GM18907 (cell line): ENCODE measurements at regions not wholly inside any gene's neighbourhood (a gene's known extent, or its start where the extent isn't known, plus 50 kb on each side); places are given as distances from the start of the nearest gene placed in this dataset.

Experiments used
- ATAC-seq: cut with Tn5 transposase; IDR thresholded peaks from one replicate; pipeline ENCODE4 v1.9.1; 2021; ENCODE audit warnings: mild to moderate bottlenecking, moderate library complexity; ENCODE audit not compliant: unreplicated experiment

DNA sequence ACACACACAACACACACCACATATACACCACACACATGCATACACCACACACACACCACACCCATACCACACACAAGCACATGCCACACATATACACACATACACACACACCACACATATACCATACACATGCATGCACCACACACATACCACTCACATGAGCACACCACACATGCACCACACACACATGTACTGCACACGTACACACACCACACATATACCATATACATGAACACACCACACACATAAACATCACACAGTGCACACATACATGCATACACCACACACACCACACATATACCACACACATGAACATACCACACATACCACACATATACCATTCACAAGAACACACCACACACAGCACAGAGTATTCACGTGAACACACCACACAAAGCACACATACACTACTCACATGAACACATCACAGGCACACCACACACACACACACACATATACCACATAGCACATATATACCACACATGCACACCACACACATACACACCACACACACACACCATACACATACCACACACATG lies 219.9 kb upstream of the RAB6C start:
- ATAC-seq, result no peak

DNA sequence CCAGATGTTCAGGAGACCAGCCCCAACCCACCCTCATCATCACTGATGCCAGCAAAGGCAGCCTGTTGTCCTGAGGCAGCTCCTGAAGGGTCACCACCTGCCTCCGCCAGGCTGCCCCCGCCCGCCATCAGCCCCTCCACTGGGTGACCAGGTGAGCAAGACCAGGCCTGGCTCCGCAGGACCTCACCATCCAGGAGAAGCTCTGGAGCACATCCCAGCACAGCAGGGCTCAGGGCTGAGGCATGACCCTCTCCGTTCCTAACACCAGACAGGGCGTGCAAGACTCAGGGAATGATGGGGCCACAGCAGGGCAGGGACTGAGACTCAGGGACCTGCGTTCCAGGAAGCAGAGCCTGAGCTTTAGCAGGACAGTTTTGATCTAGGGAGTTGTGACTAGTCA lies 218.8 kb upstream of the RAB6C start:
- ATAC-seq, result no peak

DNA sequence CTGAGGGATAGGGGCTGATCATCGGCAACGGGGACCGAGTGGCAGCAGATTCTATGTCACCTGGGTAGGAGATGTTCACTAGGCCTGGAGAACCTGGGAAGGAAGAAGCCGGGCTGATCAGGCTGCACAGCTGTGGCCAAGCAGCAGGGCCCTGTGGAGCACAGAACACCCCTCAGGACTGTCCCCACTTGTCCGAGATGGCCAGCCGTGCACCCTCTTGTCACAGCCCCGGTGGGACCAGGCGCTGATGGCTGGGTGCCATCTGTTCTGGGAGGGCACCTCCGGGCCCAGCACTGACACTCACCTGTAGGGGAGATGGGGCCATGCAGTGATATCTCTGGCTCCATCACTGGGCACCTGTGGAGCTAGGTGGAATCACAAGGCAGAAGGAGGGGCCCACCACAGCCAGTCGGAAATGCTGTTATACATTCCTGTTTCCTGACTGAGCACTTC lies 217.9 kb upstream of the RAB6C start:
- ATAC-seq, result no peak

DNA sequence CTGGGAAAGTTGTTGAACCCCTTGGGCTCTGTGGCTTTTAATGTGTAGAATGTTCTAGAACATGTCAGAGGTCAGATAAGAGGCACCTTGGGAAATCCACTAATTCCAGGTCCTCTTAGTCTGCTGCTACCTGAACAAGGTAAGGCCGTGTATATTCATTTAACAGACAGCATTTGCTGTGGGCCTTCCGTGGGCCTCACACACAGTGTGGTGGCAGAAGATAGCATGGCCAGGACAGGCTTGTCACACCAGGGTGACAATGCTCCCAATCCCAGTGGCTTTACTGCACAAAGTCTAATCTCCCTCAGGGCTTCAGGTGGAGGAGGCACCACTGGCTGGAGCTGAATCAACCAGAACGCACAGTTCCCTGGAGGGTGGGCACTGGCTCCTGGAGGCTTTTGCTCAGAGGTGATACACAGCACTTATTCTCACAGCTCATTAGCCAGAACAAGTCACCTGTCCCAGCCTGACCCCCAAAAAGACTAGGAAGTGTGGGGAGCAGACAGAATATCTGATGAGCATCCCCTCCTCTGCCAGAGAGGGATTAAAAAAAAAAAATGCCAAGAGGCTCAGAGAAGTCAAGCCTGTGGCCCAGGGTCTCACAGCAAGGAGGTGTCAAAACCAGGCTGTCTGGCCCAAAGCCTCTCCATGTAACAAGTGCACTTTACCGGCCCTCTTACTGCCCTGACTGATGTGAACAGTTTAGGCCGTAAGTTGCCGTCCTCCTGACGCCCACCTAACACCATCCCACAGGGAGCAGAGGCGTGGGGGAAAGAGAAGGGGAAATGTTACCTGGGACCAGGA lies 216.9 kb upstream of the RAB6C start:
- no peak for ATAC-seq

GRCh38 chr2:129763190-129763846 lies 216.1 kb upstream of the RAB6C start:
- no peak for ATAC-seq

DNA sequence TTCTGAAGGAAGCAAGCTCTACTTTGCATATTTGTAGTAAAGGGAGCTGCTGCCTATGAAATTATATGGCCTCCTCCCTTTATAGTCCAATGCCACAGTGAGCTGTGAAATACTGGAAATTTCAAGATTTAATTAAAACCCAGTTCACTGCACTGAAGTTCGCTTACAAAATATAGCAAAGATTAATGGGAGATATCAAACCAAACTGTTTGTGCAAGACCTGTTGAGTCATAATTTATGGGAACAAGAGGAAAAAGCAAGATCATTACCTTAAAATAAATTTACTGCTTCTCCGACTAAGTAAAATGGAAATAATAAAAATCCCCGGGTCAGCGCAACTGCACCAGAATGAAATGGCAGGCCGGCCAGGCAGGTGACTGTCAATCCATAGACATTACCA lies 215.5 kb upstream of the RAB6C start:
- ATAC-seq, result no peak

DNA sequence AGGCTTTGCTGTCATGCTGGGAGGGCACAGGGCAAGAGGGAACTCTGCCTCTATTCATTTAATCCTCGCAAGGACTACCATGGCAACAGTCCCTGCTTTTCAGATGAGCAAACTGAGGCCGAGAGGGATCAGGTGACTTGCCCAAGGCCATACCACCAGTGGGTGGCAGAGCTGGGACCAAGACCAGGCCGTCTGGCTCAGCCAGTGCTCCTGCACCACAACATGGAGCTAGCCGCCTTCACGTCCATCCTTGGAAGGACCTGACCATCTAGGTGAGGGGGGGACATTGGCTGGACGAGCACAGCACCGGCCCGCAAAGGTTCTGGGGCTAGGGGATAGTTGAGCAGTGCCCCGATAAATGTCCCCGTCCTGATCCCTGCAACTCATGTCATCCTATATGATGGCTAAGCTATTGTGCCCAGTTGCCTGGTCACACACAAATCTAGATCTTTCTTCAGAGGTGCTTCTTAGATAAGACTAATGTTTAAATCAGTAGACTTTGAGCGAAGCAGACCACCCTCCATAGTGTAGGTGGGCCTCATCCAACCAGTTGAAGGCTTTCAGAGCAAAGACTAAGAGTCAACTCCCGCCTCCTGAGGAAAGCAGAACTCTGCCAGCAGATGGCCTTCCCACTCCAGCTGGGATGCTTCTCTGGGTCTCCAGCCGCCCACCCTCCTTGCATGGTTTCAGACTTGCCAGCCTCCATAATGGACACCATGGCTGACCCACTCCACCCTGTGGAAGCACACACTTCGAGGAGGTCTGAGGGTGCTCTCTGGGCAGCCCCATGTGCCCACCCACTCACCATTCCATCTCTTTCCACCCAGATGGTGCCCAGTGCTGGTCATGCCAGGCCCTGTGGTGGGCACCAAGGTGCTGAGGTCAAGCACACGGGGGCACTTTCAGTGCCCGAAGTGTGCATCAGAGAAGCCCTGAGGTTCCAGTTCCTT lies 214.8 kb upstream of the RAB6C start:
- ATAC-seq, result no peak

DNA sequence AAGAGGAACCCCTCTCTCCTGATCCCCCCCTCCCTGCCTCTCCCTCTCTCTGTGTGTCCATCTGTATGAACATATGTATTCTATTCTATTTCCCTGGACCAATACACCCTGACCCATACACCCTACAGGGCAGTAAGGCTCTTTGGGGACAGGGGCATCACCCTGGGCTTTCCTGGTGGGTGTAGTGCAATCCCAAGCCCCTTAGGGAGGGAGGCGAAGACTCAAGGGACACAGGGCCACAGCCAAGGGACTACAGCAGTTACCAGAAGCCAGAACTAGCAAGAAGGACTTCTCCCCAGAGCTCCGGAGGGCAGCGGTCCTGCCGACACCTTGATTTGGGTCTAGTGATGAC lies 214.2 kb upstream of the RAB6C start:
- no peak for ATAC-seq

DNA sequence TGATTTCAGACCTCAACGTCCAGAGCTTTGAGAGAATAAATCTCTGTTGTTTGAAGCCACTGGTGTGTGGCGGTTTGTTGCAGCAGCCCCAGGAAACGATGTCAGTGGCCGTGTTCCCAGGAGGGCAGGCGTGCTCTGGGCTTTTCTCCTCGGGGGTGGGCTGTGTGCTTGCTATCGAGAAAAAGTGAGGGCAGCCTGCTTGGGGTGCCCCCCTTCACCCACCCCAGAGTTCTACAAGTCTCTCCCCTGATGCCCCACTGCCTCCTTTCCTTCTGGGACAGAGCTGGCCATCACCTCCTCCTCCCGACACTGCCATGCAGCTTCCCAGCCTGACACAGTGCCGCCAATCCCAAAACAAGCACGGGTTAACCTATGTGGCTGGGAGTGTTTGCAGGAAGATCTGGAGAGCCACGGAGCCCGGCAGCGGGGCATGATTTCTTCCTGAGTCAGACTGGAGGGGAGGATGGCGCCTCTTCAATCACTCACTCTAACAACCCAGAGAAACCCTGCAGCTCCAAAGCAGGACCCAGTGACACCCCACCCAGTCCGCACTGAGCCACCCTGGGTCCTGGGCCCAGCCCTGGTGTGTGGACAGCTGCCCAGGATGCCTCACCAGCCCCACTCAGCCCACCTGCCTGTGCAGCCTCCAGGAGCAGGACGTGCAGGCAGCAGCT lies 213.7 kb upstream of the RAB6C start:
- no peak for ATAC-seq

DNA sequence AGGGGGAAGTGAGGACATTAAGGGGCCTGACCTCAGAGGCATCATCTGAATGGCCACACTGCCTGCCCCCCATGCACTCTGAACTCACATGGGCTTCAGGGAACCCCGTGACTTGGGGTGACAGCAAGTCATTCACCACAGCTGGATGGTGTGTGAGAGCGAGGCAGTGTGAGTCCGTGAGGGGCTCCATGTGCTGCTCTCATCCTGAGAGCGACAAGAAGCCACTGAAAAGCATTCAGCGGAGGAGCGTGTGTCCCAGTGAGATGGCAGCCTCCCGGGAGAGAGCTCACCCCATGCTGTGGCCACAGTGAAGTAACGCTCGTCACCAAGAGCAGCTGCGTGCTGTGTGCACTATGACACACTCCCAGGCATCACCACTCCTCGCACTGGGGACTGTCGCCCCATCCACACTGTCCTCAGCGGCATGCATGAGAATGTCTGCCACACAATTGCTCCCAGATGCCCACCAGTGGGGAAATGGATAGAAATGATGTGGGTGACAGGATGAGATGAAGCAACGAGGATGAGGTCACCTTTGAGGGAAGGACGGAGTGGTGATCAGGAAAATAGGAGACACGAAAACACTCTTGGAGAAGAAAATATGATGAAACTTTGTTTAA lies 213.0 kb upstream of the RAB6C start:
- no peak for ATAC-seq

- no peak for ATAC-seq
These were observed 212.0 kb upstream of the RAB6C start for GRCh38 chr2:129767346-129768035.

DNA sequence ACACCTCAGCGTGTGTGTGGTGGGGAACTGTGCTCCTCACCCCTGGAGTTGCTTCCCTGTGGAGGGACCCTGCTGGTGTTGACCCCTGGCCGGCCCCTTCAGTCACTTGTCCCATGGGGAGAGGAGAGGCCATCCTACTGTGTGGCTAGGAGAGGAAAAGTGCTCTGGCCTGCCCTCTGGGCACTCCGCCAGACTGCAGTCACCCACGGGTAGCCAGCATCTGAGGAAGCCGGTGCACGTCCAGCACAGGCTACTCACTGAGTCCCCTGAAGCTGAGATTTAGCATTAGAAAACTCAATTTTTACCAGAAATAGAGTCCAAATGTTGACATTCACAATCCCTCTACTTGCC lies 211.5 kb upstream of the RAB6C start:
- ATAC-seq, result no peak

DNA sequence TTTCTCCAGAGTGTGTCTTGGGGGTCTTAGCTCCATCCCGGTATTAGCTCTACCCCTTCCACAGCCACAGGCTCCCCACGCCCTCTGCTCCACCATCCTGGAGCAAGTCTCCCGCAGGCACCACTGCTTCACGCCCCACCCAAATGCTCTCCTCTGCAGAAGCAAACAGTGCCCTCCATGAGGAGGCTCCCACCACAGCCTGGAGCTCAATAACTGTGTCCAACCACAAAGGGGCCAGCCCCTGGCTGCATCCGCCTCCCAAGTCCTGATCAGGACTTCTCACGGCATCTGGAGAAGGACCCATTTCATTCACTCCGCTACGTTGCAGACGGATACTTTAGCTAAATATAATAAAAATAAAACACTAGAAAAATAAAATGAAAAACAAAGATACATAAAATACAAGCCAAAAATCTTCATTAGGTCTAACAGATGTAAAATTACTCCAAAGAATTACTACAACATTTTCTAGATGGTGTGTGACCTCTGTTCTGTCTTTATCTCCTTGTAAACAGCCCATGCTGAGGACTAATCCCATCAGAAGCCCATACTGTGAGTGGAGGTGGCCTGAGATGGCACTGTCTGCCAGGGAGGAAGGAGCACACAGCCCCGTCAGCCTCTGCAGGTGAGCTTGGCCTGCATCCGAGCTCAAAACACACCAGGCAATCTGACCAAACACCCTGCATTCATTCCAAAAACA lies 210.8 kb upstream of the RAB6C start:
- ATAC-seq, result no peak

- ATAC-seq, result no peak
These were observed 210.1 kb upstream of the RAB6C start for GRCh38 chr2:129769185-129769991.

- ATAC-seq, result no peak
These were observed 207.9 kb upstream of the RAB6C start for GRCh38 chr2:129771418-129772189.

- no peak for ATAC-seq
These were observed 207.3 kb upstream of the RAB6C start for GRCh38 chr2:129772190-129772579.

DNA sequence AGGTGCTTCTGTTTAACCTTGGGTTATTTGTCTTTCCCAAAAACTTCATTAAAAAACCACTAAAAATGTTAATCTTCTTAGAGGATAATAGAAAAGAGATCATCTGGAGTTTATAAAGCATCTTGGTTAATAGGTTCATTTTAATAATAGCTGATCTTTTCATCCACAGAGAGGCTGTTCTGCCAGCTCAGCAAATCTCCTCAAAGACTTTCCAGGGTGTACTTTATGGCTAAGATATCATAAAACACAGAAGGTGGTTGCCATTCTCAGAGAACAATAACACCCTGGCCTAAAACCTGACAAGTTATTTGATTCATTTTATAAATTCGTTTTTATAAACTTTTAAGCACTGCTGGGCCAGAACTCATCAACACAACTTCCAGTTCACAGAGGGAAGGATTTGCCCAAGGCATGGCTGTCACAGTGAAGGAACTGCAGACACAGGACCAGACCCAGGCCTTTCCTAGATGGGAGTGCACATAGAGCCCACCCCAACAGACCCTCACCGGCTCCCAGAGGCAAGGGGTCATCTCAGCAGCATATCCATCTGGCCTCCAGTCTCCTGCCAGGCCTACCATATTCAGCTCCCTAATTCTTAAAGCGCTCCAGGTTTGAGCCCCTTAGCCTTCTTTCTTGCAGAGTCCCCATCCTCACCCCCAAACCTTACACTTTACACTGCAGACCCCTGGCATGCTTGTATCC lies 203.4 kb upstream of the RAB6C start:
- ATAC-seq, result no peak
